ENCODE measurements at regions not wholly inside any gene's neighbourhood (a gene's known extent, or its start where the extent isn't known, plus 50 kb on each side); places are given as distances from the start of the nearest gene placed in this dataset.

DNA sequence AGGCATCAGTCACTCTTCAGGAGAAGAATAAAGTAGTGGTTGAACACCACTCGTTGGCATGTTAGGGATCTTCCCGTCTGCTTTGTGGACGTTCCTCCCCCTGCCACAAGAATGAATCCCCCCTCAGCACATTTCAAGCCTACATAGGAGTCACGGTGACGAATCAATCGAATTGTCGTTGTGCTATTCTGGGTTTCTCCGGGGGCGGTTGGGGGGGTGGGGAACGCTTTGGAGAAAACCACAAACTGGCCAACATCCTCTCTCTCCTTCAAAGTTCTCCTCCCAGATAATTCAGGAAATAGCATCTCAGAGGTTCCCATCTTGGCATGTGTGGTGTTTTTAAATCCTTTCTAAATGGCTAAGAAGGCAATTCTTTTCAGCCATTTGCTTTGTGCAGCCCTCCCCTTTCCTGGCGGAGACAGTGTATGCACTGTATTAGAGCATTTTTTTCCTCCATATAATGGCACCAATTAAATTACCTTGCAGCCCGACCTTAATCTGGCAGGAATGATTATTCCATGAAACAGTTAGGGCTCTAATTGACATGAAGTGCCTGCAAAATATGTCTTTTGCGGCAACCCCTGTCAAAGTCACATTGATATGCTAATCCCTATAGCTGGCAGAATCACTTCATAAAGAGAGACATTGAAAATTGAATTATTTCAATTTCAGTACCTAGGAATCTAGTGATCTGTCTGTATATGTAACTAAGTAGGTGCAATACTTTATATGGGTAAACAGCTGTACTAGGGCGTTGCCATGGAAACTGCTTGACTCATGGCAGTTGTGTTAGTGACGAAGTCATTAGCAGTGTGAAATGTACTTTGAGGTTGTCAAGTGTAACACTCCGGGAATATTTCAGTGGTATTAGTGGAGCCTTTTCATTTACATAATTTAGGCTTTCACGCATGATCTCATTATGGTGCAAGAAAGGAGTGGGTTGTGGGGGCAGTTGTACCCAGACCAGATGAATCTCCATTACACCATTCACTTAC is 323.4 kb upstream of the SLC14A2 start:
- TF ChIP-seq EP300 (IDR thresholded peaks at IDR 0.05; ENCODE audit: borderline replicate concordance): no peak
- no peak for TF ChIP-seq TAF1 (IDR thresholded peaks at IDR 0.05; ENCODE audit: low read depth)
- no peak for TF ChIP-seq CEBPB (IDR thresholded peaks at IDR 0.05)
- TF ChIP-seq RAD21 (IDR thresholded peaks at IDR 0.05; ENCODE audit: low read depth): no peak
- no peak for TF ChIP-seq USF1 (IDR thresholded peaks at IDR 0.05)
- no peak for TF ChIP-seq ZBTB7A (IDR thresholded peaks at IDR 0.05; ENCODE audit: low read depth)
- TF ChIP-seq, protein P1, sequence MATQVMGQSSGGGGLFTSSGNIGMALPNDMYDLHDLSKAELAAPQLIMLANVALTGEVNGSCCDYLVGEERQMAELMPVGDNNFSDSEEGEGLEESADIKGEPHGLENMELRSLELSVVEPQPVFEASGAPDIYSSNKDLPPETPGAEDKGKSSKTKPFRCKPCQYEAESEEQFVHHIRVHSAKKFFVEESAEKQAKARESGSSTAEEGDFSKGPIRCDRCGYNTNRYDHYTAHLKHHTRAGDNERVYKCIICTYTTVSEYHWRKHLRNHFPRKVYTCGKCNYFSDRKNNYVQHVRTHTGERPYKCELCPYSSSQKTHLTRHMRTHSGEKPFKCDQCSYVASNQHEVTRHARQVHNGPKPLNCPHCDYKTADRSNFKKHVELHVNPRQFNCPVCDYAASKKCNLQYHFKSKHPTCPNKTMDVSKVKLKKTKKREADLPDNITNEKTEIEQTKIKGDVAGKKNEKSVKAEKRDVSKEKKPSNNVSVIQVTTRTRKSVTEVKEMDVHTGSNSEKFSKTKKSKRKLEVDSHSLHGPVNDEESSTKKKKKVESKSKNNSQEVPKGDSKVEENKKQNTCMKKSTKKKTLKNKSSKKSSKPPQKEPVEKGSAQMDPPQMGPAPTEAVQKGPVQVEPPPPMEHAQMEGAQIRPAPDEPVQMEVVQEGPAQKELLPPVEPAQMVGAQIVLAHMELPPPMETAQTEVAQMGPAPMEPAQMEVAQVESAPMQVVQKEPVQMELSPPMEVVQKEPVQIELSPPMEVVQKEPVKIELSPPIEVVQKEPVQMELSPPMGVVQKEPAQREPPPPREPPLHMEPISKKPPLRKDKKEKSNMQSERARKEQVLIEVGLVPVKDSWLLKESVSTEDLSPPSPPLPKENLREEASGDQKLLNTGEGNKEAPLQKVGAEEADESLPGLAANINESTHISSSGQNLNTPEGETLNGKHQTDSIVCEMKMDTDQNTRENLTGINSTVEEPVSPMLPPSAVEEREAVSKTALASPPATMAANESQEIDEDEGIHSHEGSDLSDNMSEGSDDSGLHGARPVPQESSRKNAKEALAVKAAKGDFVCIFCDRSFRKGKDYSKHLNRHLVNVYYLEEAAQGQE (IDR thresholded peaks at IDR 0.05; ENCODE audit: low read depth): no peak
- no peak for TF ChIP-seq TEAD4 (IDR thresholded peaks at IDR 0.05)
- TF ChIP-seq YY1 (IDR thresholded peaks at IDR 0.05; ENCODE audit: low read depth): no peak
- TF ChIP-seq CREB1 (IDR thresholded peaks at IDR 0.05; ENCODE audit: low read depth): no peak
- TF ChIP-seq, protein P2, sequence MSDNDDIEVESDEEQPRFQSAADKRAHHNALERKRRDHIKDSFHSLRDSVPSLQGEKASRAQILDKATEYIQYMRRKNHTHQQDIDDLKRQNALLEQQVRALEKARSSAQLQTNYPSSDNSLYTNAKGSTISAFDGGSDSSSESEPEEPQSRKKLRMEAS (IDR thresholded peaks at IDR 0.05): no peak
- TF ChIP-seq NFIC (IDR thresholded peaks at IDR 0.05): no peak
- no peak for TF ChIP-seq EGR1 (IDR thresholded peaks at IDR 0.05)
